Spleen (tissue), 11 donors: ENCODE measurements at regions not wholly inside any gene's neighbourhood (a gene's known extent, or its start where the extent isn't known, plus 50 kb on each side); places are given as distances from the start of the nearest gene placed in this dataset.

Experiments used
- DNase-seq: peaks from one replicate; pipeline ENCODE4 v3.0.0-alpha.2; 2020
- H3K27ac ChIP-seq, 8 donors: fragments of 200-600 bp; sonication (generic) in 7 of 8; 1 replicate in 4 of 8; 2 replicates in 4 of 8; pipeline versions ENCODE4 v1.5.0 to v1.8.0; 2016 to 2021; ENCODE audit warnings: inconsistent platforms in 4 of 8, mild to moderate bottlenecking in 4 of 8, moderate library complexity in 1 of 8
- H3K27me3 ChIP-seq, 7 donors: fragments of 200-600 bp; sonication (generic) in 6 of 7; replicated peaks in 1 of 7; 1 replicate in 4 of 7; 2 replicates in 3 of 7; pipeline versions ENCODE4 v1.5.0 to v1.8.0; 2016 to 2021; ENCODE audit warnings: inconsistent platforms in 3 of 7, mild to moderate bottlenecking in 1 of 7
- H3K36me3 ChIP-seq, 6 donors: fragments of 200-600 bp; sonication (generic) in 5 of 6; 1 replicate in 4 of 6; 2 replicates in 2 of 6; pipeline versions ENCODE4 v1.5.0 to v1.8.0; 2016 to 2021; ENCODE audit warnings: inconsistent platforms in 2 of 6
- H3K4me1 ChIP-seq, 6 donors: fragments of 200-600 bp; sonication (generic) in 5 of 6; 1 replicate in 3 of 6; 2 replicates in 3 of 6; pipeline versions ENCODE4 v1.5.0 to v1.8.0; 2016 to 2021; ENCODE audit warnings: inconsistent platforms in 3 of 6
- H3K4me3 ChIP-seq, 8 donors: fragments of 200-600 bp; sonication (generic) in 7 of 8; 1 replicate in 4 of 8; 2 replicates in 4 of 8; pipeline versions ENCODE4 v1.5.0 to v1.8.0; 2016 to 2021; ENCODE audit warnings: inconsistent platforms in 4 of 8, mild to moderate bottlenecking in 4 of 8, moderate library complexity in 2 of 8
- H3K9me3 ChIP-seq, 8 donors: fragments of 200-600 bp; sonication (generic) in 7 of 8; 1 replicate in 4 of 8; 2 replicates in 4 of 8; pipeline versions ENCODE4 v1.5.0 to v1.8.0; 2016 to 2021; ENCODE audit warnings: inconsistent platforms in 4 of 8
- CTCF ChIP-seq, 11 experiments: fragments of 200-600 bp in 7 of 11; fragments of 450-650 bp in 4 of 11; sonication (generic) in 4 of 11; IDR thresholded peaks in 8 of 11; conservative IDR thresholded peaks in 3 of 11; 1 replicate in 7 of 11; 2 replicates in 4 of 11; pipeline versions ENCODE4 v1.4.0 to v1.8.0; 2016 to 2021; ENCODE audit warnings: antibody characterized with exemption in 11 of 11, inconsistent platforms in 4 of 11, mild to moderate bottlenecking in 1 of 11
- POLR2A ChIP-seq, 3 donors: fragments of 450-650 bp; IDR thresholded peaks; one replicate each; pipeline ENCODE4 v1.5.1; 2017; ENCODE audit warnings: antibody characterized with exemption in 3 of 3, mild to moderate bottlenecking in 1 of 3
- POLR2AphosphoS5 ChIP-seq, 3 donors: sonication (generic); formaldehyde crosslinking; IDR thresholded peaks; one replicate each; pipeline ENCODE4 v1.5.1; 2017; ENCODE audit warnings: antibody characterized with exemption in 3 of 3
- WGBS, 5 donors: extraction: QIAGEN DNeasy Blood & Tissue Kit in 3 of 5; methylation state at CpG; one replicate each; pipeline versions ENCODE4 v1.1.5 to v1.1.7; 2013 to 2018; 5-methylcytosine and 5-hydroxymethylcytosine counted together
- intact Hi-C: fragments of 100-400 bp; cut with DNase I; formaldehyde crosslinking; loops from one replicate; pipeline ENCODE4 v1.15.0; 2023; ENCODE audit warnings: low total_unique reads
- donor health status: healthy with polysubstance abuse.
- donor health status: DM: no; HTN: no; CAD: no; lungs with moderate emphysema.
- donor health status: DM: no; HTN: no; CAD: no.
- donor health status: Bipolar disorder and iron deficiency.
- donor health status: healthy.
- donor health status: DM: no; HTN: no; CAD: no.
- donor health status: DM: yes; HTN: yes; CAD: no.

DNA sequence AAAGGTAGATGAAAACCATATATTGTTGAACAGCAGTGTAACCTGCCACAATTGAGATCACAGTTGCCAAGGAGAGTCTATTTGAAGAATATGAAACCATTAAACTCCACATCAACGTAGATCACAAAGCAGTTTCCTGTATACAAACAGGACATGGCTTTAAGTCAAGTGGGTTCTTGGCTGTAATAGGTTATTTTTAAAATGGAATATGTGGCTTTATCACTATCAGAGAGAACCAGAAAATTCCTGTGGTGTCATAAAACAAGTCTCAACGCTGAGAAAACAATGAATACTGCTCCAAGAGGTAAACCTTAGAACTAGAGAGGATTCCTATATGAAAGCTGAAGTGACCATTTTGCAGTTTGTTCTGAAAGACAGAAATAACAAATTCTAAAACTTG, 999.7 kb downstream of the CDH11 start:
- intact Hi-C loops: no loop called here
- no peaks in the 10 kb centered on the region for H3K9me3 ChIP-seq
- no peak overlapping the region for H3K27ac ChIP-seq
- H3K27me3 ChIP-seq: no peaks in the 10 kb centered on the region
- no peak for TF ChIP-seq POLR2A (IDR thresholded peaks at IDR 0.05)
- TF ChIP-seq CTCF (IDR thresholded peaks at IDR 0.05 in 8 of 11, conservative IDR thresholded peaks at IDR 0.05 in 3 of 11): no peak
- TF ChIP-seq POLR2AphosphoS5 (IDR thresholded peaks at IDR 0.05): no peak
- WGBS, 5 donors: 6 to 11% (median 10%) methylated on average over 2 of the region's 2 CpGs
- no peaks in the 10 kb centered on the region for H3K36me3 ChIP-seq
- H3K4me3 ChIP-seq: no peak overlapping the region
- DNase-seq: no peak
- H3K4me1 ChIP-seq: no peaks in the 10 kb centered on the region

- intact Hi-C loops: no loop called here
- H3K27ac ChIP-seq: no peak overlapping the region
- no peaks in the 10 kb centered on the region for H3K36me3 ChIP-seq
- H3K9me3 ChIP-seq: no peaks in the 10 kb centered on the region
- H3K4me3 ChIP-seq: no peak overlapping the region
- H3K4me1 ChIP-seq: no peaks in the 10 kb centered on the region
- no peak for DNase-seq
- 75 to 86% (median 83%) methylated on average over 3 of the region's 3 CpGs for WGBS, 5 donors
- no peaks in the 10 kb centered on the region for H3K27me3 ChIP-seq
- no peak for TF ChIP-seq POLR2AphosphoS5 (IDR thresholded peaks at IDR 0.05)
- no peak for TF ChIP-seq CTCF (IDR thresholded peaks at IDR 0.05 in 8 of 11, conservative IDR thresholded peaks at IDR 0.05 in 3 of 11)
Measured at GRCh38 chr16:64121473-64121872, 1000.4 kb downstream of the CDH11 start.

DNA sequence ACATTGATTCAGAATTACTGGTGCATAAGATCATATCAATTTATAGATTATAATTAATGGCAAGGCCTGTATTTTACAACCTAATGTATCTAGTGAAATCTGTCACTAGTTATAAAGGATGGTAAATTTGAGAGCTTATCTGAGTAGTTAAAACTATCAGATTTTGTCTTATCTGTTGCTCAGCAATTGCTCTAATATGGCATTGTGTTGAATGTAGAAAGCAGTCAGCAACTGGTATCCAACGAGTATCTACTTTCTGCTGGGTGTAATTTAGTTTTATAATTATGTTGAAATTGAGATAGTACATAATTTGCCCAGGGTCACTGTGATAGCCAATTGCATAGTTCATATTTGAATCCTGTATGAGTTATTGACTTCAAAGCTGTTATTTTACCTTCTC, 1005.7 kb downstream of the CDH11 start:
- no peak for TF ChIP-seq POLR2AphosphoS5 (IDR thresholded peaks at IDR 0.05)
- Histone ChIP-seq H3K27ac (no peak overlapping the region), H3K36me3 (no peaks in the 10 kb centered on the region), H3K27me3 (no peaks in the 10 kb centered on the region), H3K4me1 (no peaks in the 10 kb centered on the region), H3K9me3 (peaks cover 0 to 19% (median 6%) of the 10 kb centered on the region in 8 donors), H3K4me3 (no peak overlapping the region)
- 54 to 75% (median 69%) methylated on average over 1 of the region's 1 CpG for WGBS, 5 donors
- DNase-seq: no peak
- intact Hi-C loops: no loop called here

GRCh38 chr16:64109241-64109640, 1012.6 kb downstream of the CDH11 start:
- no peaks in the 10 kb centered on the region for H3K36me3 ChIP-seq
- no peak overlapping the region for H3K27ac ChIP-seq
- no peaks in the 10 kb centered on the region for H3K27me3 ChIP-seq
- peaks cover 0 to 20% (median 0%) of the 10 kb centered on the region in 8 donors for H3K9me3 ChIP-seq
- 68 to 78% (median 74%) methylated on average over 2 of the region's 2 CpGs for WGBS, 5 donors
- no peak for DNase-seq
- TF ChIP-seq CTCF (IDR thresholded peaks at IDR 0.05 in 8 of 11, conservative IDR thresholded peaks at IDR 0.05 in 3 of 11) (no peak), POLR2A (IDR thresholded peaks at IDR 0.05) (no peak), POLR2AphosphoS5 (IDR thresholded peaks at IDR 0.05) (no peak)
- intact Hi-C loops: no loop called here
- no peaks in the 10 kb centered on the region for H3K4me1 ChIP-seq
- no peak overlapping the region for H3K4me3 ChIP-seq

GRCh38 chr16:64102654-64103053, 1019.2 kb downstream of the CDH11 start:
- no peak overlapping the region for H3K4me3 ChIP-seq
- TF ChIP-seq POLR2AphosphoS5 (IDR thresholded peaks at IDR 0.05) (no peak), POLR2A (IDR thresholded peaks at IDR 0.05) (no peak), CTCF (IDR thresholded peaks at IDR 0.05 in 8 of 11, conservative IDR thresholded peaks at IDR 0.05 in 3 of 11) (no peak)
- H3K4me1 ChIP-seq: no peaks in the 10 kb centered on the region
- H3K27me3 ChIP-seq: no peaks in the 10 kb centered on the region
- WGBS, 5 donors: 55 to 67% (median 63%) methylated on average over 2 of the region's 2 CpGs
- intact Hi-C loops: no loop called here
- no peaks in the 10 kb centered on the region for H3K36me3 ChIP-seq
- H3K27ac ChIP-seq: no peak overlapping the region
- peaks cover 0 to 6% (median 0%) of the 10 kb centered on the region in 8 donors for H3K9me3 ChIP-seq
- DNase-seq: no peak
